ENCODE measurements at regions not wholly inside any gene's neighbourhood (a gene's known extent, or its start where the extent isn't known, plus 50 kb on each side); places are given as distances from the start of the nearest gene placed in this dataset.

- H3K4me1 Mint-ChIP-seq, result peaks cover 26% of the 10 kb centered on the region
- TF ChIP-seq JUNB (IDR thresholded peaks at IDR 0.05; ENCODE audit: unreplicated experiment) (no peak), CREB1 (CRISPR knock-in tag; IDR thresholded peaks at IDR 0.05; ENCODE audit: low read depth) (no peak), POLR2AphosphoS5 (IDR thresholded peaks at IDR 0.05; ENCODE audit: low read depth) (no peak), STAT1 (IDR thresholded peaks at IDR 0.05; ENCODE audit: unreplicated experiment) (no peak), NANOG (IDR thresholded peaks at IDR 0.05; ENCODE audit: borderline replicate concordance) (no peak), ZNF114 (CRISPR knock-in tag; IDR thresholded peaks at IDR 0.05) (no peak), ZNF331 (CRISPR knock-in tag; IDR thresholded peaks at IDR 0.05; ENCODE audit: low read depth) (no peak)
- Histone ChIP-seq H2AFZ (no peak overlapping the region), H3K27ac (ENCODE audit: low read depth) (no peak overlapping the region), H3K79me2 (replicated peaks; ENCODE audit: insufficient read depth) (no peaks in the 10 kb centered on the region), H3K27me3 (ENCODE audit: insufficient read depth) (no peaks in the 10 kb centered on the region), H3K36me3 (ENCODE audit: insufficient read depth) (no peaks in the 10 kb centered on the region), H3F3A (replicated peaks; ENCODE audit: low read depth) (0 out of 2 replicates have a peak, but pooled peaks cover 5% of the 10 kb centered on the region), H3K4me1 (ENCODE audit: insufficient read depth) (peaks cover 16% of the 10 kb centered on the region), H4K20me1 (replicated peaks; ENCODE audit: insufficient read depth) (no peaks in the 10 kb centered on the region), H3K4me3 (no peak overlapping the region), H3K9me2 (ENCODE audit: insufficient read depth) (no peaks in the 10 kb centered on the region), H3K4me2 (no peak overlapping the region)
- ATAC-seq (no peak), DNase-seq (ENCODE audit: low spot score) (no peak)
- H3K9me3 Mint-ChIP-seq, result peaks cover 20% of the 10 kb centered on the region; the same call in 2 of the 3 replicates
- H3K27ac Mint-ChIP-seq, result no peak overlapping the region
- peaks cover 15% of the 10 kb centered on the region; the same call in 2 of the 3 replicates for H3K36me3 Mint-ChIP-seq (ENCODE audit: low read depth)
- H3K4me3 Mint-ChIP-seq, result no peak overlapping the region
- peaks cover 6% of the 10 kb centered on the region for H3K27me3 Mint-ChIP-seq (ENCODE audit: insufficient read depth, low read depth, poor library complexity)
These were observed 87.4 kb upstream of the FAM20C start for GRCh38 chr7:105002-105401.

DNA sequence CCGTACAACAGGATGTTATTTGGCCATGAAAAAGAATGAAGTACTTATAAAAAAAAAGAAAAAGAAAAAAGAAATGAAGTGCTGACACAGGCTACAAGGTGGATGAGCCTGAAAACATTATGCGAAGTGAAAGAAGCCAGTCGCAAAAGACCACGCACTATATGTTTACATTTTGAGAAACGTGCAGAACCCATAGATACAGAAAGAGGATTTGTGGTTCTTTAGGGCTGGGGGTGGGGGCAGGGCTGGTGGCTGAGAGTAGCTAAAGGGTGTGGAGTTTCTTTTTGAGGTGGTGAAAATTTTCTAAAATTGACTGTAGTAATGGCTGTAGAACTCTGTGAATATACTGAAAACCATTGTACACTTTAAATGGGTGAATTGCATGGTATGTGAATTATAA, 86.0 kb upstream of the FAM20C start:
- H3K79me2 ChIP-seq (replicated peaks; ENCODE audit: insufficient read depth), result no peaks in the 10 kb centered on the region
- peaks cover 3% of the 10 kb centered on the region; the same call in 1 of the 2 replicates for H3K4me1 ChIP-seq (ENCODE audit: insufficient read depth)
- no peaks in the 10 kb centered on the region for H3K27me3 ChIP-seq (ENCODE audit: insufficient read depth)
- H3F3A ChIP-seq (replicated peaks; ENCODE audit: low read depth), result 0 out of 2 replicates have a peak, but pooled peaks cover 5% of the 10 kb centered on the region
- no peaks in the 10 kb centered on the region for H3K36me3 ChIP-seq (ENCODE audit: insufficient read depth)
- Mint-ChIP-seq H3K27me3 (ENCODE audit: insufficient read depth, low read depth, poor library complexity) (peaks cover 4% of the 10 kb centered on the region), H3K4me1 (peaks cover 15% of the 10 kb centered on the region), H3K27ac (no peak overlapping the region), H3K36me3 (ENCODE audit: low read depth) (peaks cover 5% of the 10 kb centered on the region; the same call in 2 of the 3 replicates), H3K9me3 (peaks cover 10% of the 10 kb centered on the region; the same call in 2 of the 3 replicates), H3K4me3 (no peak overlapping the region)
- no peaks in the 10 kb centered on the region for H3K9me2 ChIP-seq (ENCODE audit: insufficient read depth)
- ATAC-seq (no peak), DNase-seq (ENCODE audit: low spot score) (no peak)
- H2AFZ ChIP-seq, result 0 out of 2 replicates have a peak overlapping the region, but pooled peaks have one; percentile 20
- H3K4me2 ChIP-seq, result no peak overlapping the region; the same call in 1 of the 2 replicates
- H3K27ac ChIP-seq (ENCODE audit: low read depth), result no peak overlapping the region
- H4K20me1 ChIP-seq (replicated peaks; ENCODE audit: insufficient read depth), result no peaks in the 10 kb centered on the region
- no peak overlapping the region for H3K4me3 ChIP-seq
- TF ChIP-seq NANOG (IDR thresholded peaks at IDR 0.05; ENCODE audit: borderline replicate concordance), result no peak
- TF ChIP-seq JUNB (IDR thresholded peaks at IDR 0.05; ENCODE audit: unreplicated experiment), result no peak
- no peak for TF ChIP-seq STAT1 (IDR thresholded peaks at IDR 0.05; ENCODE audit: unreplicated experiment)
- no peak for TF ChIP-seq POLR2AphosphoS5 (IDR thresholded peaks at IDR 0.05; ENCODE audit: low read depth)
- no peak for TF ChIP-seq ZNF462 (CRISPR knock-in tag; IDR thresholded peaks at IDR 0.05)
- TF ChIP-seq, protein P1, sequence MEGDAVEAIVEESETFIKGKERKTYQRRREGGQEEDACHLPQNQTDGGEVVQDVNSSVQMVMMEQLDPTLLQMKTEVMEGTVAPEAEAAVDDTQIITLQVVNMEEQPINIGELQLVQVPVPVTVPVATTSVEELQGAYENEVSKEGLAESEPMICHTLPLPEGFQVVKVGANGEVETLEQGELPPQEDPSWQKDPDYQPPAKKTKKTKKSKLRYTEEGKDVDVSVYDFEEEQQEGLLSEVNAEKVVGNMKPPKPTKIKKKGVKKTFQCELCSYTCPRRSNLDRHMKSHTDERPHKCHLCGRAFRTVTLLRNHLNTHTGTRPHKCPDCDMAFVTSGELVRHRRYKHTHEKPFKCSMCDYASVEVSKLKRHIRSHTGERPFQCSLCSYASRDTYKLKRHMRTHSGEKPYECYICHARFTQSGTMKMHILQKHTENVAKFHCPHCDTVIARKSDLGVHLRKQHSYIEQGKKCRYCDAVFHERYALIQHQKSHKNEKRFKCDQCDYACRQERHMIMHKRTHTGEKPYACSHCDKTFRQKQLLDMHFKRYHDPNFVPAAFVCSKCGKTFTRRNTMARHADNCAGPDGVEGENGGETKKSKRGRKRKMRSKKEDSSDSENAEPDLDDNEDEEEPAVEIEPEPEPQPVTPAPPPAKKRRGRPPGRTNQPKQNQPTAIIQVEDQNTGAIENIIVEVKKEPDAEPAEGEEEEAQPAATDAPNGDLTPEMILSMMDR (conservative IDR thresholded peaks at IDR 0.05; ENCODE audit: low read depth in 2 of 2), result no peak
- TF ChIP-seq, protein P2, sequence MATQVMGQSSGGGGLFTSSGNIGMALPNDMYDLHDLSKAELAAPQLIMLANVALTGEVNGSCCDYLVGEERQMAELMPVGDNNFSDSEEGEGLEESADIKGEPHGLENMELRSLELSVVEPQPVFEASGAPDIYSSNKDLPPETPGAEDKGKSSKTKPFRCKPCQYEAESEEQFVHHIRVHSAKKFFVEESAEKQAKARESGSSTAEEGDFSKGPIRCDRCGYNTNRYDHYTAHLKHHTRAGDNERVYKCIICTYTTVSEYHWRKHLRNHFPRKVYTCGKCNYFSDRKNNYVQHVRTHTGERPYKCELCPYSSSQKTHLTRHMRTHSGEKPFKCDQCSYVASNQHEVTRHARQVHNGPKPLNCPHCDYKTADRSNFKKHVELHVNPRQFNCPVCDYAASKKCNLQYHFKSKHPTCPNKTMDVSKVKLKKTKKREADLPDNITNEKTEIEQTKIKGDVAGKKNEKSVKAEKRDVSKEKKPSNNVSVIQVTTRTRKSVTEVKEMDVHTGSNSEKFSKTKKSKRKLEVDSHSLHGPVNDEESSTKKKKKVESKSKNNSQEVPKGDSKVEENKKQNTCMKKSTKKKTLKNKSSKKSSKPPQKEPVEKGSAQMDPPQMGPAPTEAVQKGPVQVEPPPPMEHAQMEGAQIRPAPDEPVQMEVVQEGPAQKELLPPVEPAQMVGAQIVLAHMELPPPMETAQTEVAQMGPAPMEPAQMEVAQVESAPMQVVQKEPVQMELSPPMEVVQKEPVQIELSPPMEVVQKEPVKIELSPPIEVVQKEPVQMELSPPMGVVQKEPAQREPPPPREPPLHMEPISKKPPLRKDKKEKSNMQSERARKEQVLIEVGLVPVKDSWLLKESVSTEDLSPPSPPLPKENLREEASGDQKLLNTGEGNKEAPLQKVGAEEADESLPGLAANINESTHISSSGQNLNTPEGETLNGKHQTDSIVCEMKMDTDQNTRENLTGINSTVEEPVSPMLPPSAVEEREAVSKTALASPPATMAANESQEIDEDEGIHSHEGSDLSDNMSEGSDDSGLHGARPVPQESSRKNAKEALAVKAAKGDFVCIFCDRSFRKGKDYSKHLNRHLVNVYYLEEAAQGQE (IDR thresholded peaks at IDR 0.05; ENCODE audit: unreplicated experiment), result no peak

All from GM23338 (cell line).